ENCODE measurements at regions not wholly inside any gene's neighbourhood (a gene's known extent, or its start where the extent isn't known, plus 50 kb on each side); places are given as distances from the start of the nearest gene placed in this dataset.
A peak's percentile ranks its signal among the peaks of the same experiment; 100 is the strongest.

DNA sequence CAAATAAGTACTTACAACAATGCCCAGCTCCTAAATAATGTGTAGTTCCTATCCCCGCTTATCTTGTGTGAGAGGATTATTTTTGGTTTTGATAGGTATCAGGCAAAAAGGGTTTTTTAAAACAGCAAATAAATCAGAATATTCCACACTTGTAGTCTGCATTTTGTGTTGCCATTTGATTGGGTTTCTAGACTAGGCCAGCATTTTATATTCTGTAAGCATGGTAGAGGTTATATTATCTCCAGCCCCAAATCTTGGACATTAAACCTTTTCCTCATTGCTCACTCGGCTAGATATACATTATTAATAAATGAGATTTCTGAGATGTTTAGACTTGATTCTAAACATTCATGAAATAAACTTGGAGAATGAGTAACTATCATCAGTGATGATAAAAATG is 165.7 kb upstream of the C1orf21 start:
- no peak for DNase-seq

DNA sequence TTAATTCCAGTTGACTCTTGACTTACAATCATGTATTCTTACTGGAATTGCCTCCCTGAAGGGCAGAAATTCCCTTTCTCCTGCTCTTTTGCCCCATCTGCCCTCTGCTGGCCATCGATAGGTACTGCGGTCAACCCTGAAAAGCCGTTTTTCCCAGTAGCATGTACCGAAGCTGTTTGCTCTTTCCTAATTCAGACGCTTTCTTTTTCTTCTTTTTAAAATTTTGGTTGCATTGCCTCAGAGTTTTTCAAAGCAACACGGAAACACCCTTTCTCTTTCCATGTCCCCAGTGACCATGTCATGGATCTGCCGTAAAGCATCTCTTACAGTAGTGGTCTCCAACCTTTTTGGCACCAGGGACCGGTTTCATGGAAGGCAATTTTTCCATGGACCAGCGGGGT is 164.2 kb upstream of the C1orf21 start:
- DNase-seq: peak; percentile 38

DNA sequence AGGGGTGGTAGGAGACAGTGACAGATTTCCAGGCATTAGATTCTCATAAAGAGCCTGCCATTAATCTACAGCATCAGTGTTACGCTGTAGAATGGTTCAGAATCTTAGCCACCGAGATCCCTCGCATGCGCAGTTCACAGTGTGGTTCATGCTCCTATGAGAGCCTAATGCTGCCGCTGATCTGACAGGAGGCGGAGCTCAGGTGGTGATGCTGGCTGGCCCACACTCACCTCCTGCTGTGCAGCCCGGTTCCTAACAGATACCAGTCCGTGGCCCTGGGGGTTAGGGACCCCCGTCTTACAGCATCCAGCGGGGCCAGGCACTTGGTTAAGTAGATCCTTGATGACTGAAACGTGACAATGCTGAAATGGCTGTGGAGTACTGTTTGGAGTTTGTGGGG is 163.6 kb upstream of the C1orf21 start:
- peak; percentile 14 for DNase-seq

DNA sequence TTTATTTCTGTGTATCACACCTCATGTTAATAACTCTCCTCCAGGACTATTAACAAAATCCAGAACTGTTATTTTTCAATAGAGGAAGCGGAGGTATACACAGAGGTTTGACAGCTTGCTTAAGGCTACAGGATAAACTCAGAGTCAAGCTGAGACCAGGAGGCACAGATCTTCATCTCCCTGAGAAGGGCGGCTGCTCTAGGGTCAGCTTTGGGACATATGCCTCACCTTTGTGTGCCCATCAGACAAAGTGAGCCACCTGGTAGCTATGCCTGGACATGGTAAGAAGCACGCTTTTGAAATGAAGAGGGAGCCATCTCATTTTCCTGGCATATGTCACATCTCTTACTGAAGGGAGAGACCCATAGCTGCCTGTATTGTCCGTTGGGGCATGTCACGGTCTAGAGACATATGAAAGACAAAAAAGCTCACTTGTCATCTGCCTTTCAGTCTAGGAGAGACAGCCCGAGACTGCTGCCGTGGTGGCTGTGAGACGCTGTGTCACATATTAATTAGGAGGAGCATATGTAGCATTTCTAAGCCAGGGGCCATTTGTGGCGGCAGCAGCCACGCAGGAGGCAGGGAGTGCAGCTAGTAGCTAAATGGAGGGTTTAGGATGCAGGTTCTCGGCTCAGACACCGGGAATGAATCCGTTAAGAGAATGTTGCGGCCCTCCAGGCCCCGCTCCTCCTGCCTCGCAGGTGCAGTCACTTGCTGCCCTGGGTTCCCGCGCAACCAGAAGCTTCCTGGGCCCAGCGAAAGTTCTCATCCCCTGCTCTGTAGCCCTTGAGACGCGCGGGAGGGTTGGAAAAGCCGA is 161.3 kb upstream of the C1orf21 start:
- DNase-seq: no peak

DNA sequence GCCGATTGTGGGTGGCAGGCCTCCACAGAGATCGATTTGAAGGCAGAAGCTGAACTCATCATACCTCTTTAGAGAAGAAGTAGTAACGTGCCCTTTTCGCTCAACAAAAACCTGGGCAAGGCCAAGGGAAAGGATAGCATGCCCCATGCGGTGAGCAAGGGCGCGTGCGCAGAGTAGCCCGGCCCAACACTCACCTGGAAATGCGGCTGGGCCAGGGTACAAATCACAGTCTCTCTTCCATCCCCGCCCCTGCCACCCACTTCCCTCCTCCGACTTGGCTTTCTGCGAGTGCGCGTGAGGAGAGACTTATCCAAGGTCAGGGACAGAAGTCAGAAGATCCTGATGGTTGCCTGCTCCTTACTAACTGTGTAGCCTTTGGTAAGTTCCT is 160.7 kb upstream of the C1orf21 start:
- no peak for DNase-seq

DNA sequence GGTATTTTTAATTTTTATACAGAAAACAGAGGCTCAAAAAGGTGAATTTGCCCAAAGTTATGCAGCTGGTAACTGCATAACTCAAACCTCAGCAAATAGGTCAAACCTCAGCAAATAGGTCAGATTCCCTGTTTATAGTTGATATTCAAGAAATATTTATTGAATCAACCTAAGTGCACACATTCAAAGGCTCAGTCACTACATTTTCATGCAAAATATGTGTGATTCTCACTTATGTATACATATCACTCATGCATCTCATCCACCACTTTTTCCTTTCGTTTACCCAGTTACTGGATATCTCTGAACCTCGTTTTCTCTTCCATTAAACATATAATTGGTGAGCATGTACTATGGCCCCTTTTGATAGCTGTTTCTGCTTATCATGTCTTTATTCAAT is 158.3 kb upstream of the C1orf21 start:
- DNase-seq: no peak

DNA sequence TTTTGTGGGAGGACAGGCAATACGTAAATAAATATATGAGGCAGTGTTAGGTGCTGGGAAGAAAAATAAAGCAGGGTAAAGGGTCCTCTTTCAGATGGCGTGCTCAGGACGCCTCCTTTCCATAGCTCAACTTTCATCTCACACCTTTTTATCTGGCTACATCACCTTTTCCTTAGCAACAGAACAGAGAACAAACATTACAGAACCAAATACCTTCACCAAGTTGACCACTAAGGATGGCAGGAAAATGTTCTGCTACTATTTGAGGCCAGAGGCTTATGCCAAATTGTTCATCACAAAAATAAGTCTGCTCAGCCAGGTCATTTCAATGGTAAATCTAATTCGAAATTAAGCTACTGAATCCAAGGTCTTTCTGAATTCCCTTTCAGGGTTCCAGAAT is 149.2 kb upstream of the C1orf21 start:
- no peak for DNase-seq

DNA sequence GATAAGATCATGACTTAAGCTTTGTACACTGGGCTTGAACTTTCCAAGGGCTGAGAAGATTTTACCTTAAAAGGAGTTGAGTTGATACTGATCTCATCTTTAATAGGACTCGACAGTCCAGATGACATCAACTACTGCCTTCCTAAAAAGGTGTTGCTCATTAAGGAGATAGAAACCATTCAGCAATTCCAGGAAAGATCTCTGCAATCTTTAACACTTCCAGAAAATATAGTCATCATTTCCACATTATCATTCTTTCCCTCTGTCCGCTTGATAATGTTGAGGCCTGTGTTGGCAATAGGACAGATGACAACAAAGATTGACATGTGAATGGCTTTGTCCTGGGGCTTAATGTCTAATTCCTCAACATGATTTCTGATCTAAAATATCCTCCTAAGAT is 145.4 kb upstream of the C1orf21 start:
- no peak for DNase-seq

DNA sequence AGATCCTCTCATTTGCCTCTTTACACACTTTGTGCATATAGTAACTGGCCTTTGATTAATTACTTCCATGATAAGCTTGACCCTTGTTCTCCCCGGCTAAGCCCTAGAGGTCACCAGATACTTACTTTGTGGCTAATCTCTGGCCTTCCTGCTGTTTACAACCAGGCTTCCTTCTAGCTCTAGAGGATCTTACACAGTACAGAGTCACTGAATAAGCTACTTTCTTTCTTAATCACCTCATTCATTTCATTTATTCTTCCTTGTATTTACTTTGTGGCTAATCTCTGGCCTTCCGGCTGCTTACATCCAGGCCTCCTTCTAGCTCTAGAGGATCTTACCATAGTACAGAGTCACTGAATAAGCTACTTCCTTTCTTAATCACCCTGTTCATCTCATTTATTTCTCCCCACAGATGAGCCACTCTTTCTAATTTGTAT is 144.3 kb upstream of the C1orf21 start:
- DNase-seq: no peak

DNA sequence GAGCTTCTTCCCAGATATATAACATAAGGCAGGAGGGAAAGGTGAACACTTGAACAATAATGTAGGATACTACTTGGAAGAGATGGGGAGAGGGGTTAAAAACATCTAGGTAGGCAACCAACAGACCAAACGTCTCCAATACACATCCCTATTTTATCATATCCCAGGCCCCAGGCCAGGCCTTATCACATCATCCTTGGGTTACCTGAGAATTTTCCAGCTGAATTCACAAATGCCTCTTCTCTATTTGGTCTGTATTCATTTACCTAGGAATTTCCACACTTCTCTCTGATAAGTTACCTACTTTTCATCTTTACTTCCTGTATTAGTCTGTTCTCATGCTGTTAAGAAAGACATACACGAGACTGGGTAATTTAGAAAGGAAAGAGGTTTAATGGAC is 141.9 kb upstream of the C1orf21 start:
- DNase-seq: no peak

DNA sequence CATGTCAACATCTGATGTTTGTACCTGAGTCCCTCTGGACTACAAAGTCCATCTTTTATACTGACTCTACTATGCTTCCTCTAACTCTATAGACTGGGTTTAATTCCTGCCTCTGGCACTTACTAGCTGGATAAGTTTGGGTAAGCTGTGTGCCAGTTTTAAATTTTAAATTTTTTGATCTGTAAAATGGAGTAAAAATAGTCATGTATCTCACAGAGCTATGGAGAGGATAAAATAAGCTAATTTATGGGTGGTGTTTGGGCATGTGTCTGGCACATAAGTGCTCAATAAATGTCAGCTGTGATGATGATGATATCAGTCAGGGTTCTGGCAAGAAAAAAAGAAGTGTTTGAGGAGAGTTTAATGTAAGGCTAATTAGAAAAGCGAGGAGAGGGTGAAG is 139.2 kb upstream of the C1orf21 start:
- DNase-seq: no peak

DNA sequence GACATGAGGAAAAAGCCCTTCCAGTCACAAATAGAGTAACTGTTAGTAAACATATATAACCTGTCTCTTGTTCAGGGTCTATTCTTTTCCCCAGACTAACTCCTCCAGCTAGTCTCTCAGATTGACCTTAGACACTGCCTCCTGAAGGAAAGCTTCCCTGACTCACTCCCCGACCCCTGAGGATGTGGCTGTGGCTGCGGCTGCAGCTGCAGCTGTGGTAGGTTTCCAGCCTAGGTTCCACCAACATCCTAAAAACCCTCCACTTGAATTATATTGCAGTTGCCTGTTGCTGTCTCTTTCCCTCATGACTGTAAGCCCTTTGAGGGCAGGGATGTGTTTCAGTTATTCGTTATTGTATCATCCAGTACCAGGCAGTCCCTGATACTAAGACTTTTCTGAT is 132.9 kb upstream of the C1orf21 start:
- no peak for DNase-seq

DNA sequence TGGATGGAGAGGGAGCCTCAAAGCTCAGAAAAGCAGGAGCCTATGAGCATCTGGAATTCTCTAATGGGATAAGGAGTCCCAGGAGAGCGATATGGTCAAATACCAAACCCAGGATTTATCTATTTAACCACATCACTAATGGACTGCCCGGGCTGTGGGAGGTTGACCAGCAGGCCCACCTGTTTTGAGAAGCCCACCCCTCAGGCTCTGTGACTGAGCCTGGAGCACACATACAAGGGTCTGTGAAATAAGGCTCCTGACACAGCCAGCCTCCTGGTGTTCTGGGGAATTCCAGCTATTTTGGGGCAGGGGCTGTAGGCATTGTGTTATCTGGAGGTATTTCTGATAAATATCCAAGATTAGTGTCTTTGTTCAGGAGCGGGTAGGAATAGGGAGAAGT is 132.0 kb upstream of the C1orf21 start:
- no peak for DNase-seq

DNA sequence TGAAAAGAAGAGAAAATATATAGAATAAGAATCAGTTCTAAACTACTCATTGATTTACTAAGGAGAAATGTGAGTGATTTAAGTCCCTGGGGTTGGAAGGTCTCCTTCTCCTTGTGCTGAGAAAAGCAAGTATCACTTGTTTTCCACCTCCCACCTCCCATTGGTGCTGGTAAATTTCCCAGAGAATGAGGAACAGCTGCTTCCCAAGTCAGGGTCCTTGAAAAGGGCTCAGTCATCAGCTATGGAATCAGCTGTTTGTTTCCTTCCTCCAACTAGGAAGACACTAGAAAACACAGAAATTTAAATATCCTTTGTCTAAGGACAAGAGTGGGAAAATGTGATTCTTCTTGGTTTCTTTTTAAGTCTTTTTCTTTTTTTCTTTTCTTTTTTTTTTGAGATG is 131.3 kb upstream of the C1orf21 start:
- DNase-seq: no peak

DNA sequence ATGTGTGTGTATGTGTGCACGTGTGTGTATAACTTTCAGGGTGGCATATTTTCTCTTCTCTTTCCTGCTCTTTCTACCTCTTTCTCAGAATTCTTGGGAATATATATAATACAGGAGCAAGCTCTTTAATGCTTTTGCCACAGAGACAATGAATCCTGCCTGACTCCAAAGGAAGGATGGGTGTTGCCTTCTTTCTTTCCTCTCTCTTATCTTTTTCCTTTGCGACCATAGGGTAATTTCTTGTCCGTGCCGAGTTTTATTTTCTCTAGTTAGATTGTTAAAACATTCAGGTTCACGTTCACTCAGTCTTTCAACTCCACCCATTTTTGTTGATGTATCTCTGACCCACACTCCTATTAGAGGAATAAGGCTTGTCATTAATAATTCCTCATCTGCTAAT is 129.0 kb upstream of the C1orf21 start:
- no peak for DNase-seq

DNA sequence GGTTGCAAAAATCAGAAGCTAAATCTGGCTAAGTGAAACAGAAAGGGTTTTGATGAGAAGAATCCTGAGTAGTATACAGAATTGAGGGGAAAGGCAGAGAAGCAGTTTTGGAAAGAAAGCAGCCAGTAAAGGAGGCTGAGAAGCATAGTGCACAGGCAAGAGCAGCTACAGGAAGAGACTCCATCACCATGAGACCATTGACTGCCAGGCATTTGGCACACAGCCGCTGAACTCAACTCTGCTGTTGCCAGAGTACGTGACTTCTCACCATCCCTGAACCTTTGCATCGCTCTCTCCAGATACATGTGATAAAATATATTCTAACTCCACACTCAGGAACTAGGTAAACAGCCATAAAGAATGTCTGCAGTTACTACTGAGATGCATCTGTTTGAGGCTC is 128.3 kb upstream of the C1orf21 start:
- no peak for DNase-seq

DNA sequence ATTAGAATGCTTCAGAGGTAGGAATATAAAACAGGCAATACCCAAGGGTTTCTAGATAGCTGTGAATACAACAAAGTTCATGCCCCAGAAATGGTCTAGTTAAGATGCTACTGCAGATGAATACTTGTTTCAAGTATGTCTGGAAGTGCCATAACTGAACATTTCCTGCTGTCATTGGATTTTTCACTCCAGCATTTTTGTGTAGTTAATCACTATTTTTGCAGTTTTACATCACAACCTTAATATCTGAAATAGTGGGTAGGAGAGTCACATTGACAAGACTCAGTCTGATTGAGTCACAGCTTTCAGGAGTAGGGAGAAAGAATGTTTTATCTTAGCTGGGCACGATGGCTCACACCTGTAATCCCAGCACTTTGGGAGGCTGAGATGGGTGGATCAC is 126.4 kb upstream of the C1orf21 start:
- no peak for DNase-seq

DNA sequence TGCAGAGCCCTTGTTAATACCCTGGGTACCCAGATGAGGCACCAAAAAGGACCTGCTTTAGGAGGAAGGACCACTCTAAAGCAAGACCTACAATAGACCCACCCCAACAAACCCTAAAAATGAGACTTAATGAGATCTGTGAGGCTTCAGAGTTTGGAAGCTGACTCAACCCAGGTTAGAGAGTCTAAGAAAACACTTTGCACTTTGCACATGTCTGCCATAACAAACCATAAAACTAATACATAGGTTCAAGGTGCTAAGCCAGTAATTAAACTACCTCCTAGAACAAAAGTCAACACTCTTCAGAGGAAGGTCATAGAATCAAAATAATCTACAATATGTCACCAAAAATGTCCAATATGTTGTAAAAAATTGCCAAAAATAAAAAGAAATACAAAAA is 124.7 kb upstream of the C1orf21 start:
- no peak for DNase-seq

DNA sequence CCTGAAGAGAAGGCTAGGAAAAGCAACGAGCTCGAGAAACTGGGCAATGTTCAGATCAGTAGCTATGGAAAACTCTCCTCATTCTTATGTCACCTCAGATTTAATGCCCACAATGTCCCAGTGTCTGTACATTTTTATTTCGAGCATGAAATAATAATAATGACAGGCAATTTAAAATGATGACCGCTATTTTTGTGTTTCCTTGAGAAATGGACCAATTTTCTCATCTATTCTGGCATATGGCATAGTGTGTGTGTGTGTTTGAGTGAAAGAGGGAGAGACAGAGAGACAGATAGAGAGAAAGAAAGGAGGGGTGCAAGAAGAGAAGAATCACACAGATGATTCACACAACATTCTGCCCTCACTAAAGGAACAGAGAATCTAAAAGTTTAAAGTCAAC is 119.1 kb upstream of the C1orf21 start:
- no peak for DNase-seq

DNA sequence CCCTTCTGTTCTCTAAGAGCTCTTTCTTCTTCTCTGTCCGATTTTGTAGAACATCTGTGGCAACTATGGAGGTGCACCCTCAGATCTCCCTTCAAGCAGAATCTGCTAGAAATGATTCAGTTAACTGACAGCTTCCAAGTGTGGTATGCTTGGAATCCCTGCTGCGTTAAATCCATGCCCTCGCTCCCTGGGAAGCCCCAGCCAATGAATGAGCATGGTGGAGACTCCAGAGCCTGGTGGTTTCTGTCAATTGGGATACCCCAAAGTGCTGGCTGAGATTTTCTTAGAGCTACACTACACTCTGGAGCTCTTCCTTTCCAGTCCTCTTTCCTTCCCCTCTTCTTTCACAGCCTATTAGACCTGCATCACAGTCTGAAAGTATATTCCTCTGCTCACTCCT is 116.3 kb upstream of the C1orf21 start:
- no peak for DNase-seq

DNA sequence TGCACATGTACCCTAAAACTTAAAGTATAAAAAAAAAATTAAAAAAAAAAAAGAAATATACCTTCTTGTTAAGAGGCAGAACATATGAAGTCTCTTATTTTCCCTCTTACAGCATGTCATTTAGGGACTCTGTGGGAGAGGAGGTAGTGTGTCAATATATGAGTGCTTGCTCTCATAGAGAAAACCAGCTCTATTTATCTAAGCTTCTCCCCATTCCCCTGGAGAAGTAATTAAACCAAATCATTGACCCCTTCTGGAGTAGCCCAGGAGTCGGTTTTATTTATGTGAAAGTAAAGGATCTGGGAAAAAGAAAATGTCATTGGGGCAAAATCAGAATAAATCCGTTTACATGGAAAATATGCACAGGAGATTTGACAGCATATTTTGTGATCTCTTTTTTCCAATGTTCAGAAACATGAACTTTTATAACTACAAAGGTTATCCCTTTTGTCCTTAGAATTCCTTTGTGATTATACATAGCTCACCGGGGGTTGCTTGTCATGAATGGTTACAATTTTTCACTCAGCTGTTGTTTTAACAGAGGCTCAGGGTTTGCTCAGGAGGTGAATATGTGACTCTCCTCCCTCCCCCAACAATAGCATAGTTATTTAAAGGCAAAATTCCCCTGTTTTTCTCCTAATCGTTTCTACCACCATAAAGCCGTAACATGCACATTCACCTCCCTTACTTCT is 114.5 kb upstream of the C1orf21 start:
- no peak for DNase-seq

DNA sequence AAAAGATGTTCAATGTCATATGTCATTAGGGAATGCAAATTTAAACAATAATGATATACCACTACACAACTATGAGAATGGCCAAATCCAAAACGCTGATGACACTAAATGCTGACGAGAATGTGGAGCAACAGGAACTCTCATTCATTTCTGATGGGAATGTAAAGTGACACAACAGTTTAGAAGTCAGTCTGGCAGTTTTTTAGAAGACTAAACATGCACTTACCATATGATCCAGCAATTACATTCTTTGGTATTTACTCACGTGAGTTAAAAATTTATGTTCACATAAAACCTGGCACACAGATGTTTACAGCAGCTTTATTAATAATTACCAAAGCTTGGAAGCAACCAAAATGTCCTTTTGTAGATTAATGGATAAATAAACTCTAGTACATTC is 110.4 kb upstream of the C1orf21 start:
- DNase-seq: no peak

DNA sequence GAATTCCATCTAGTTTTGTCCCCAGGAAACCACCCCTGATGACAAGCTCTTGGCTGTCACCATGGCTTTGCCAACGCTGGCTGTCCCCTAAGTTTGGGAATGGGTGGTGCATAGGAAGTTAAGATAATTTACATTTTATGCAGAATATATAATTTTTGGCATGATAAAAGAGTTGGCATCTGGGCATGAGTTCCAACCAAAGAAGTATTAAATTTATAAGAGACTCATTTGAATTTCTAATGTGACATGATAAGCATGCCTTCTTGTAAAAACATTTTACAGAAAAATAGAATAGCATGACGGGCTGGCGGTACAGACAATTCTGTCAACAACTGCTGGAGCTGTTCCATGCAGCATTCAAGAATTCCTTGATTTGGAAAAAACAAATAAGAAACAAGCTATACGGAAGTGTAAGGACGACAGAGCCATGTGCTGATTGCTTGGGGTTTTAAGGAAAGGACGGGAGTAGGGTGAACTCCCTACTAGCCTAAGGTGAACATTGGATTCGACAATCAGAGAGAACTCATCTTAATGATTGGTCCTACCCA is 106.8 kb upstream of the C1orf21 start:
- DNase-seq: no peak

DNA sequence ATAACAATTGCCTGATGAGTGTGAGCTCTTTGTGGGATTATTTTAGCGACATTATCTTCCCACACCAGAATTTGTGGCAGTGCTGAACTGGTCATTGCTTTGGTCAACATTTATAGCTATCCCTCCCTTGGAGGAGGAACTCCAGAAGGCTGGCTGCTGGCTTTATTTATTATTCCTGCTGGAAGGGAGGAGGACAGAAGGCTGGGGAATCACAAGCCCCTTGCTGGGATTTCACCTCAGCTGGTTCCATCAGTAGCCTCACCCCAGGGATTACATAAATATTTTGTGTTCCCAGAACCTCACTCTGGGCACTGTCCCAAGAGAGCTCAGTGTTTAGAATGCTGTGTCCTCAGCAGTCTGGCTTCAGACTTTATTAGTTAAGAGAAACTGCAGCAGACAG is 102.8 kb upstream of the C1orf21 start:
- no peak for DNase-seq

DNA sequence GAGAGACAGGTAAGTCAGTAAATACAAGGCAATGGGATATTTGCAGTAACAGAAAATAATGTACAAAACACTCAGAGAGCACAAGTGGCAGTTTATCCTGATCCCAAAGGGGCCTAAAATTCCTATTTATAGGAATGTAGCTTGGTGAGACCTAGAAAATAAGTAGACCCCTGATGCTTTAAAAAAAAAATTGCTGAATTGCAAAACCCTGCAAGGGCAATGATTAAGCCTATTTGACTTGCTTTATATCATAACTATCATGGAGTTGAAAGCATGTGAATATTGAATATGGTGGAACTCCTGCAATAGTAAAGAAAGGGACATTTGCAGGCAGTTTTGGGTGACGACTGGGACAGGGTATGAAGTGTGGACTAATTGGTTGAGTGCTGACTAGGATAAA is 101.9 kb upstream of the C1orf21 start:
- DNase-seq: no peak

Data from CD4-positive, alpha-beta T cell treated with Interleukin-6 for 4 hours (primary cell).